ENCODE measurements at regions not wholly inside any gene's neighbourhood (a gene's known extent, or its start where the extent isn't known, plus 50 kb on each side); places are given as distances from the start of the nearest gene placed in this dataset.

DNA sequence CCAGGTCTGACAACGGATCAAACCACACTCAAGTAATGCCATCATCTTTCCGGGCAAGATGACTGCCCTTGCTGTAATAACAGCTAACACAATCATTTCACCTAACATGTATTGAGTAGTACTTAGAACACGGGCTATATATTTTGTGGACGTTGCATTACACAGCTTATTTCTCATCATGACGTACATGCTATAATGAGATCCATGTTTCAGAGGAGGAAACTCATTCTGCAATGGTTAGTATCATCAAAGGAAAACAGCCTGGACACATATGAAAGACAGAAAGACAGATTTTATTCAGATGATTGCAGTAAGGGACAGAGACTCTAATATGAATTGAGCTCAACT is 446.7 kb downstream of the HS3ST3B1 start:
- no peaks in the 10 kb centered on the region for H3K9me3 ChIP-seq (ENCODE audit: low read length)
- no peak overlapping the region for H2AFZ ChIP-seq (ENCODE audit: low read depth, low read length)
- TF ChIP-seq EP300 (conservative IDR thresholded peaks at IDR 0.05; ENCODE audit: poor library complexity, severe bottlenecking) (no peak), EZH2 (IDR thresholded peaks at IDR 0.05; ENCODE audit: borderline replicate concordance, insufficient read depth, low read length, poor library complexity, severe bottlenecking) (no peak), POLR2AphosphoS5 (IDR thresholded peaks at IDR 0.05) (no peak), RAD21 (conservative IDR thresholded peaks at IDR 0.05) (no peak), SMC3 (conservative IDR thresholded peaks at IDR 0.05; ENCODE audit: poor library complexity) (no peak), MXI1 (conservative IDR thresholded peaks at IDR 0.05; ENCODE audit: poor library complexity, severe bottlenecking) (no peak), TAF1 (IDR thresholded peaks at IDR 0.05; ENCODE audit: low read depth) (no peak)
- TF ChIP-seq, protein P1, sequence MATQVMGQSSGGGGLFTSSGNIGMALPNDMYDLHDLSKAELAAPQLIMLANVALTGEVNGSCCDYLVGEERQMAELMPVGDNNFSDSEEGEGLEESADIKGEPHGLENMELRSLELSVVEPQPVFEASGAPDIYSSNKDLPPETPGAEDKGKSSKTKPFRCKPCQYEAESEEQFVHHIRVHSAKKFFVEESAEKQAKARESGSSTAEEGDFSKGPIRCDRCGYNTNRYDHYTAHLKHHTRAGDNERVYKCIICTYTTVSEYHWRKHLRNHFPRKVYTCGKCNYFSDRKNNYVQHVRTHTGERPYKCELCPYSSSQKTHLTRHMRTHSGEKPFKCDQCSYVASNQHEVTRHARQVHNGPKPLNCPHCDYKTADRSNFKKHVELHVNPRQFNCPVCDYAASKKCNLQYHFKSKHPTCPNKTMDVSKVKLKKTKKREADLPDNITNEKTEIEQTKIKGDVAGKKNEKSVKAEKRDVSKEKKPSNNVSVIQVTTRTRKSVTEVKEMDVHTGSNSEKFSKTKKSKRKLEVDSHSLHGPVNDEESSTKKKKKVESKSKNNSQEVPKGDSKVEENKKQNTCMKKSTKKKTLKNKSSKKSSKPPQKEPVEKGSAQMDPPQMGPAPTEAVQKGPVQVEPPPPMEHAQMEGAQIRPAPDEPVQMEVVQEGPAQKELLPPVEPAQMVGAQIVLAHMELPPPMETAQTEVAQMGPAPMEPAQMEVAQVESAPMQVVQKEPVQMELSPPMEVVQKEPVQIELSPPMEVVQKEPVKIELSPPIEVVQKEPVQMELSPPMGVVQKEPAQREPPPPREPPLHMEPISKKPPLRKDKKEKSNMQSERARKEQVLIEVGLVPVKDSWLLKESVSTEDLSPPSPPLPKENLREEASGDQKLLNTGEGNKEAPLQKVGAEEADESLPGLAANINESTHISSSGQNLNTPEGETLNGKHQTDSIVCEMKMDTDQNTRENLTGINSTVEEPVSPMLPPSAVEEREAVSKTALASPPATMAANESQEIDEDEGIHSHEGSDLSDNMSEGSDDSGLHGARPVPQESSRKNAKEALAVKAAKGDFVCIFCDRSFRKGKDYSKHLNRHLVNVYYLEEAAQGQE (IDR thresholded peaks at IDR 0.05; ENCODE audit: borderline replicate concordance): no peak
- TF ChIP-seq, protein P2, sequence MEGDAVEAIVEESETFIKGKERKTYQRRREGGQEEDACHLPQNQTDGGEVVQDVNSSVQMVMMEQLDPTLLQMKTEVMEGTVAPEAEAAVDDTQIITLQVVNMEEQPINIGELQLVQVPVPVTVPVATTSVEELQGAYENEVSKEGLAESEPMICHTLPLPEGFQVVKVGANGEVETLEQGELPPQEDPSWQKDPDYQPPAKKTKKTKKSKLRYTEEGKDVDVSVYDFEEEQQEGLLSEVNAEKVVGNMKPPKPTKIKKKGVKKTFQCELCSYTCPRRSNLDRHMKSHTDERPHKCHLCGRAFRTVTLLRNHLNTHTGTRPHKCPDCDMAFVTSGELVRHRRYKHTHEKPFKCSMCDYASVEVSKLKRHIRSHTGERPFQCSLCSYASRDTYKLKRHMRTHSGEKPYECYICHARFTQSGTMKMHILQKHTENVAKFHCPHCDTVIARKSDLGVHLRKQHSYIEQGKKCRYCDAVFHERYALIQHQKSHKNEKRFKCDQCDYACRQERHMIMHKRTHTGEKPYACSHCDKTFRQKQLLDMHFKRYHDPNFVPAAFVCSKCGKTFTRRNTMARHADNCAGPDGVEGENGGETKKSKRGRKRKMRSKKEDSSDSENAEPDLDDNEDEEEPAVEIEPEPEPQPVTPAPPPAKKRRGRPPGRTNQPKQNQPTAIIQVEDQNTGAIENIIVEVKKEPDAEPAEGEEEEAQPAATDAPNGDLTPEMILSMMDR (IDR thresholded peaks at IDR 0.05; ENCODE audit: poor library complexity, severe bottlenecking): no peak
- no peaks in the 10 kb centered on the region for H3F3A ChIP-seq (ENCODE audit: insufficient read depth, low read length, poor library complexity, severe bottlenecking)
- no peaks in the 10 kb centered on the region for H3K27me3 ChIP-seq (ENCODE audit: insufficient read depth, low read depth, low read length)
- no peak overlapping the region for H3K4me3 ChIP-seq (ENCODE audit: low read length)
- H3K9me2 ChIP-seq (ENCODE audit: insufficient read depth, low read length): no peaks in the 10 kb centered on the region
- no peak overlapping the region for H3K9ac ChIP-seq (ENCODE audit: low read length)
- no peak overlapping the region for H3K27ac ChIP-seq (ENCODE audit: low read length)
- no peaks in the 10 kb centered on the region for H3K79me2 ChIP-seq (replicated peaks; ENCODE audit: insufficient read depth, low read length)
- no peak overlapping the region for H3K4me2 ChIP-seq (ENCODE audit: low read length)
- H3K36me3 ChIP-seq (ENCODE audit: insufficient read depth, low read length): no peaks in the 10 kb centered on the region
- H4K20me1 ChIP-seq (ENCODE audit: insufficient read depth): no peaks in the 10 kb centered on the region

DNA sequence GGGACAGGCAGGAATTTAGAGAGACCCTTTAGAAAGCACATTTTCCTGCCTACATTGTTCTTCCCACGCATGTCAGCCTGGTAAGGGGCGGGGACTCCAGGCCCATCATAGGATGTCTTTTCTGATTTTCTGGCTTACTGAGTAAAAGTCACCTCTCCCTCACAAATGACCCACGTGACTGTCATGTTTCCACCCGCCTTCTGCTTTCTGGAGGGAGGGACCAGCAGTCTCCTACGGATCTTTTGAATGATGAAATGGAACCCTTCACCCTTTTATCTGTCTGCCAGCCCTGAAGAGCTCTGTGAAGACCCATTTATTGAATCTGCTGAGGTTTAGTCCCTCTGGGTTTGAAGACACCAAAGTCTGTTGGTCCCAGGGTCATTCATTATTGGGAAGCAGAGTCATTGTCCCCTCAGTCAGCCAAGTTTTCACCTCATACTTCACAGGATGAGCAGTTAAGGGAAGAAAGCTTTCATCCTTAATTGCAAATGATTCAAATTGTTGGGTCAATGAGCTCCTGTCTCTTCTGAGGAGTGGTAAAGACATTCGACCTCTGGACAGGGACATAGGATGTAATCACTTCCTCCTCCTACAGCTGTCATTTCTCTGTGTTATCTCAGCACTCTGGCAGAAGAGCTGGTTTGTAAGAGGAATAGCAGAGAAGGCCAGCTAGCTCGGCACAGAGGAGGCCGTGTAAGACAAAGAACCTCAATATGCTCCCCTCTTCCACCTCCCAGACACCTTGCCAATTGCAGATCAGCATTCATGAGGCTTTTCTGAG is 446.1 kb downstream of the HS3ST3B1 start:
- H3K9ac ChIP-seq (ENCODE audit: low read length): no peak overlapping the region
- H2AFZ ChIP-seq (ENCODE audit: low read depth, low read length): no peak overlapping the region
- H3K9me2 ChIP-seq (ENCODE audit: insufficient read depth, low read length): no peaks in the 10 kb centered on the region
- no peaks in the 10 kb centered on the region for H3F3A ChIP-seq (ENCODE audit: insufficient read depth, low read length, poor library complexity, severe bottlenecking)
- no peaks in the 10 kb centered on the region for H3K27me3 ChIP-seq (ENCODE audit: insufficient read depth, low read depth, low read length)
- no peaks in the 10 kb centered on the region for H3K9me3 ChIP-seq (ENCODE audit: low read length)
- H3K27ac ChIP-seq (ENCODE audit: low read length): no peak overlapping the region
- no peak overlapping the region for H3K4me3 ChIP-seq (ENCODE audit: low read length)
- H3K4me2 ChIP-seq (ENCODE audit: low read length): no peak overlapping the region
- H3K36me3 ChIP-seq (ENCODE audit: insufficient read depth, low read length): no peaks in the 10 kb centered on the region
- H3K79me2 ChIP-seq (replicated peaks; ENCODE audit: insufficient read depth, low read length): no peaks in the 10 kb centered on the region
- H4K20me1 ChIP-seq (ENCODE audit: insufficient read depth): no peaks in the 10 kb centered on the region
- TF ChIP-seq EP300 (conservative IDR thresholded peaks at IDR 0.05; ENCODE audit: poor library complexity, severe bottlenecking) (no peak), MXI1 (conservative IDR thresholded peaks at IDR 0.05; ENCODE audit: poor library complexity, severe bottlenecking) (no peak), EZH2 (IDR thresholded peaks at IDR 0.05; ENCODE audit: borderline replicate concordance, insufficient read depth, low read length, poor library complexity, severe bottlenecking) (no peak), TAF1 (IDR thresholded peaks at IDR 0.05; ENCODE audit: low read depth) (no peak), POLR2AphosphoS5 (IDR thresholded peaks at IDR 0.05) (no peak), SMC3 (conservative IDR thresholded peaks at IDR 0.05; ENCODE audit: poor library complexity) (no peak)

All from neural cell (in vitro differentiated cells).